Tibial artery (tissue), 4 donors: ENCODE measurements at regions not wholly inside any gene's neighbourhood (a gene's known extent, or its start where the extent isn't known, plus 50 kb on each side); places are given as distances from the start of the nearest gene placed in this dataset.

Experiments used
- DNase-seq, 2 donors: peaks; one replicate each; pipeline ENCODE4 v3.0.0-alpha.2; 2019
- H3K27ac ChIP-seq, 2 donors: fragments of 200-600 bp; sonication (generic) in 1 of 2; 1 replicate in 1 of 2; 2 replicates in 1 of 2; pipeline ENCODE4 v1.5.1; 2018 to 2019; ENCODE audit warnings: mild to moderate bottlenecking in 1 of 2
- H3K27me3 ChIP-seq, 2 donors: fragments of 200-600 bp; sonication (generic) in 1 of 2; one replicate each; pipeline versions ENCODE4 v1.5.1 to v1.6.0; 2016 to 2019
- H3K36me3 ChIP-seq, 3 donors: fragments of 200-600 bp; sonication (generic) in 2 of 3; one replicate each; pipeline ENCODE4 v1.5.1; 2016 to 2019; ENCODE audit warnings: mild to moderate bottlenecking in 2 of 3
- H3K4me1 ChIP-seq, 4 donors: fragments of 200-600 bp; sonication (generic) in 2 of 4; 1 replicate in 3 of 4; 2 replicates in 1 of 4; pipeline ENCODE4 v1.5.1; 2016 to 2019
- H3K4me3 ChIP-seq, 2 donors: fragments of 200-600 bp; sonication (generic) in 1 of 2; 1 replicate in 1 of 2; 2 replicates in 1 of 2; pipeline ENCODE4 v1.5.1; 2018 to 2019; ENCODE audit warnings: mild to moderate bottlenecking in 2 of 2
- H3K9me3 ChIP-seq, 3 donors: fragments of 200-600 bp; sonication (generic) in 1 of 3; one replicate each; pipeline ENCODE4 v1.5.1; 2016 to 2019
- CTCF ChIP-seq, 2 experiments: fragments of 200-600 bp in 1 of 2; fragments of 450-650 bp in 1 of 2; IDR thresholded peaks; one replicate each; pipeline ENCODE4 v1.5.1; 2017 to 2019; ENCODE audit warnings: antibody characterized with exemption in 2 of 2, mild to moderate bottlenecking in 1 of 2, moderate library complexity in 1 of 2
- intact Hi-C: fragments of 100-400 bp; cut with DNase I; formaldehyde crosslinking; loops from one replicate; pipeline ENCODE4 v1.15.0; 2023; ENCODE audit warnings: low total_unique reads

- no peak overlapping the region for H3K27ac ChIP-seq
- H3K36me3 ChIP-seq: no peaks in the 10 kb centered on the region
- no peak overlapping the region for H3K4me3 ChIP-seq
- TF ChIP-seq CTCF (IDR thresholded peaks at IDR 0.05): no peak
- intact Hi-C loops: no loop called here
- no peaks in the 10 kb centered on the region for H3K9me3 ChIP-seq
- H3K4me1 ChIP-seq: peaks cover 0 to 11% (median 0%) of the 10 kb centered on the region in 4 donors
- DNase-seq: no peak
- no peaks in the 10 kb centered on the region for H3K27me3 ChIP-seq
Observed at GRCh38 chr7:46809886-46810285, 772.0 kb downstream of the TNS3 start.

- TF ChIP-seq CTCF (IDR thresholded peaks at IDR 0.05): no peak
- DNase-seq: no peak
- Histone ChIP-seq H3K27ac (no peak overlapping the region), H3K36me3 (no peaks in the 10 kb centered on the region), H3K27me3 (no peaks in the 10 kb centered on the region), H3K9me3 (no peaks in the 10 kb centered on the region), H3K4me1 (peaks cover 0 to 8% (median 0%) of the 10 kb centered on the region in 4 donors), H3K4me3 (no peak overlapping the region)
- intact Hi-C loops: no loop called here
Observed at GRCh38 chr7:46806856-46807255, 775.1 kb downstream of the TNS3 start.

DNA sequence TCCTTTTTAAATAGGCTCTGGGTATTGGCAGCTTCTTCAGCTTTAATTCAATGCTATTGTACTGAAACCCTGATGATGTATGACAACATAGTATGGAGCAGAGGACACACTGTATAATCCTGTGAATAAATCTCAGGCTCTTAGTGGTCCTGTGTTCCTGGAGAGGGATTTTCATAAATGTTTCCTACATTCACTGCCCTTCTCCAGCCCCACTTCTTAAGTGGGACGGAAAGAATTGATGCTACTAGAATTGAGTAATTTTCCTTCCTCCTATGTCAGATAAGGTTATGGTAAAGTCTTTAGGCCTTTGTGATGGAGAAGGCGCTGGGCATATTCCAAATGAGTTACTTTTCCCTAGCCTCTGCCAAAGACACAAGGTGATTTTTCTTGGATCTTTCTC, 779.4 kb downstream of the TNS3 start:
- no peaks in the 10 kb centered on the region for H3K36me3 ChIP-seq
- no peak overlapping the region for H3K4me3 ChIP-seq
- intact Hi-C loops: no loop called here
- no peak for TF ChIP-seq CTCF (IDR thresholded peaks at IDR 0.05)
- no peak overlapping the region for H3K27ac ChIP-seq
- no peaks in the 10 kb centered on the region for H3K27me3 ChIP-seq
- no peaks in the 10 kb centered on the region for H3K4me1 ChIP-seq
- no peak for DNase-seq
- H3K9me3 ChIP-seq: peaks cover 0 to 1% (median 0%) of the 10 kb centered on the region in 3 donors

DNA sequence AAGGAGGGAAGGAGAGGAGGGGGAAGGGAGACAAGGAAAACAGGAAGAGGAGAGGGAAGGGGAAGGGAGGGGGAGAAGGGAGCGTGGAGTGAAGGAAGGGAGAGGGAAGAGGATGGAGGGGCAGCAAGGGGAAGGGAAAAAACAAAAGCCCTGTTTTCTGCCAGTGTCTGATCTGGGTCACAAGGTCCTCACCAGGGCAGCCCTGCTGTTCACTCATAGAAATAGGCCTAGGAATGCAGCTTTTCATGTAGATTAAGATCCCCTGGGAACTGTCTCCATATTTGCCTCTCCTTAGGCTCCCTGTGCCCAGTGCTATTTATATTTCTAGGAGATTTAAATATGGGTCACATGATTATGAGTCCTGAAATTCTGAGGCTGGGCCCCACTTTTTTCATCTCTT, 790.7 kb downstream of the TNS3 start:
- intact Hi-C loops: no loop called here
- Histone ChIP-seq H3K27me3 (no peaks in the 10 kb centered on the region), H3K4me1 (peaks cover 0 to 7% (median 0%) of the 10 kb centered on the region in 4 donors), H3K4me3 (no peak overlapping the region), H3K27ac (no peak overlapping the region), H3K36me3 (no peaks in the 10 kb centered on the region), H3K9me3 (no peaks in the 10 kb centered on the region)
- DNase-seq: no peak
- TF ChIP-seq CTCF (IDR thresholded peaks at IDR 0.05): no peak

GRCh38 chr7:46786995-46787394, 794.9 kb downstream of the TNS3 start:
- DNase-seq: no peak
- Histone ChIP-seq H3K4me3 (no peak overlapping the region), H3K9me3 (no peaks in the 10 kb centered on the region), H3K36me3 (no peaks in the 10 kb centered on the region), H3K27ac (no peak overlapping the region), H3K27me3 (no peaks in the 10 kb centered on the region), H3K4me1 (peaks cover 0 to 7% (median 0%) of the 10 kb centered on the region in 4 donors)
- intact Hi-C loops: no loop called here
- TF ChIP-seq CTCF (IDR thresholded peaks at IDR 0.05): no peak
